Dermis microvascular lymphatic vessel endothelial cell (primary cell): ENCODE measurements at regions not wholly inside any gene's neighbourhood (a gene's known extent, or its start where the extent isn't known, plus 50 kb on each side); places are given as distances from the start of the nearest gene placed in this dataset.
"Not testable (repeated sequence)": the region's sequence is repeated elsewhere in the genome, so short reads cannot be mapped to it uniquely, and the experiment has no call there.

Experiments
- DNase-seq, 2 donors: peaks; one replicate each; pipeline versions ENCODE4 v3.0.0 to v3.0.0-alpha.2; 2010; ENCODE audit warnings: low read depth in 2 of 2

- not testable (repeated sequence) for DNase-seq
These were observed 96.2 kb downstream of the BDH1 start for GRCh38 chr3:197459571-197459970.

DNA sequence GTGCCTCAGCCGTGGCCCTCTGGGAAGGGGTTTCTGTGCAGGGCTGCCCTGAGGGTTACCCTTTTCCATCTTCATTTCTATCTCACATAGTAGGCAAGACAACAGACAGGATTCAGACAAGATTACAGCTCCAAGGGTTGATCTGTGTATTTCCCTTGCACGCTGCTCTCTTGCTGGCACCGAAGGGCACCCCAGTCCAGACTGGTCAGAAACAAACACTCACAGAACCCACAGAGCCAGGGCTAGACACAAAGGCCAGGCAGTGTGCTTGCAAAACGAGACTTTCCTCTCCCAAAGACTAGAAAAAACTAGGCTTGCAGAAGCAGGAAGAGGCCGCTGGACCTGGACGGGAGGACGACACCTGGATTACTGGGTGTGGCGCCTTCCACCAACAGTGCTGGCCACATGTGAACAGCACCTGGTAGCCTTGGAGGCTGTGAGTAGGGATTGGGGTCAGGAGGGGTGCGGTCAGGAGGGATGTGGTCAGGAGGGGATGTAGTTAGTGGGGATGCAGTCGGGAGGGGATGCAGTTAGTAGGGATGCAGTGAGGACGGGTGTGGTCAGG, 96.8 kb downstream of the BDH1 start:
- no peak for DNase-seq

DNA sequence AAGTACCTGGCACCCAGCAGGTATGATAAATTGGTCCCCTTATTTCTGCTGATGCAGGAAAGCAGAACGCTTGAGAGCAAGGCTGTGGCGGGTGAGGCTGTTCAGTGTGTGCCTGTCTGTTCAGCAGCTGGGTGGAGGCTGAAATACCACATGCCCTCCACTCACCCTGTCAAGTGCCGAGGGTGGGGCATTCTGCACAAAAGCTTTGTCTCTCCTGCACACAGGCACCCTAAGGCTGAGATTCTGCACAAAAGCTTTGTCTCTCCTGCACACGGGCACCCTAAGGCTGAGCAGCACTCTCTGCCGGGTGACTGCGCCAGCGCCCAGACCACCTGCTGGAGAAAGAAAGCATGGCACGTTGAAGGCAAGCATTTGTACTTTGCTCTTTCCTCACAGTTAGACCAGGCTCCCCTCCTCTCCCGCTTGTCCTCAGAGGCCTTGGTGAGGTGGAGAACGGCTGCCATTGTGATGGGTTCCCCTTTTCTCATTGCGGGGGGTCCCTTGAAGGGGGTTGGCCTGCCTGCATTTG, 97.5 kb downstream of the BDH1 start:
- DNase-seq = peak in 1 of 2 donors; percentile 28

GRCh38 chr3:197456261-197457091, 99.3 kb downstream of the BDH1 start:
- peak; percentile 30 to 81 for DNase-seq

DNA sequence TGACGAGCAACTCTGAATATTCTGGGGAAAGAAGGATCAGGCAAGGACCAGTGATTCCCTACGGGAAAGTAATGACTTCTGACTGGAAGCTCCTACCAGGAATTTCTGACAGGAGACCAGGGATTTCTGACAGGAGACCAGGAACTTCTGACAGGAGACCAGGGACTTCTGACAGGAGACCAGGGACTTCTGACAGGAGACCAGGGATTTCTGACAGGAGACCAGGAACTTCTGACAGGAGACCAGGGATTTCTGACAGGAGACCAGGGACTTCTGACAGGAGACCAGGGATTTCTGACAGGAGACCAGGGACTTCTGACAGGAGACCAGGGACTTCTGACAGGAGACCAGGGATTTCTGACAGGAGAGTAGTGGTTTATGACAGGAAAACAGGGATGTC, 100.9 kb downstream of the BDH1 start:
- DNase-seq = not testable (repeated sequence)

DNA sequence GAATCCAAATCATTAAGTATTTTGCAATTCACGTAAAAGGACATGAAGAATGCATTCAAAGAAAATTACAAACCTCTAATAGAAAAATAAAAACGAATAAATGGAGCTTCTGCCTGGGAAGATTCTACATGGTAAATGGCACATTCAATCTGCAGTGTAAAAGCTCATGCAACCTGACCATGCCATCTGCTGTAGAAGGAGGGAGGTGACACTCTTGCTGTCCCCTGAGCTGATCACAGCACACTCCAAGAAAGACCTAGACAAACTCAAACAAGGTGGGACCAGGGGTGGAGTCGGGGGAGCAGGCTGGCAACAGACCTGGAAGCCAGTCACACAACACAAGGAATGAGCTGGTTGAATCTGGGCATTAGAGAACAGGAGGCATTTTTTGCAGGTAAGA, 101.8 kb downstream of the BDH1 start:
- DNase-seq = no peak

- no peak for DNase-seq
These were observed 105.0 kb downstream of the BDH1 start for GRCh38 chr3:197450810-197451209.

DNA sequence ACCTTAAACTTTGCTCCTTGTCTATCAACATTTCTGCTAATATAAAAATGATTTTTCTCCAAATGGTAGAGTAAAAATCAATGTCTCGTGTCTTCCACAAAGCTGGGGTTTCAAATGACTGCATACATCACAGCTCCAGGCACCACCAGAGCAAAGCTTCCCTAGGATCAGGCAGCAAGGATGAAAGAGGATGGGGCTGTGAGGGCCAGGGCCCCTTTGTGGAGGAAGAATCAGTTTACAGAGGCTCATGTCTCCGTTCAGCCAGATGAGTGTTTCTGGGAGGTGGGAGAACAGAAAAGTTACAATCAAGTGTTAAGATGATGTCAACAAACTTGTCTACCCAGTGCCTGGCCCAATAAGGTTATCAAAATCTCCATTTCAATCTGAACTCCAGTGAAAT, 105.5 kb downstream of the BDH1 start:
- no peak for DNase-seq

- not testable (repeated sequence) for DNase-seq
These were observed 106.6 kb downstream of the BDH1 start for GRCh38 chr3:197449181-197449580.

DNA sequence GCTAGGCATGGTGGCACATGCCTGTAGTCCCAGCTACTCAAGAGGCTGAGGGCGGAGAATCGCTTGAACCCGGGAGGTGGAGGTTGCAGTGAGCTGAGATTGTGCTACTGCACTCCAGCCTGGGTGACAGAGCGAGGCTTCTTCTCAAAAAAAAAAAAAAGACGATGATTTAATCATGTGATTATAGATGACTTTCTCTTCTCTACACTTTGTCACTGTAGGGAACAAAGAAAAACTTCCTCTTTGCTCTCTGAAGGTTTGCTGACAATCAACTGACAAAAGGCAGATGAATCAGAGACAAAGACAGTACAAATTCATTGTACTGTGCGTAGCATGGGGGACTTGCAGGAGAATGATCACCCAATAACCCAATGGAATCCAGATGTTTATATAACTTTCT, 108.0 kb downstream of the BDH1 start:
- not testable (repeated sequence) for DNase-seq

GRCh38 chr3:197447057-197447456, 108.7 kb downstream of the BDH1 start:
- no peak for DNase-seq

DNA sequence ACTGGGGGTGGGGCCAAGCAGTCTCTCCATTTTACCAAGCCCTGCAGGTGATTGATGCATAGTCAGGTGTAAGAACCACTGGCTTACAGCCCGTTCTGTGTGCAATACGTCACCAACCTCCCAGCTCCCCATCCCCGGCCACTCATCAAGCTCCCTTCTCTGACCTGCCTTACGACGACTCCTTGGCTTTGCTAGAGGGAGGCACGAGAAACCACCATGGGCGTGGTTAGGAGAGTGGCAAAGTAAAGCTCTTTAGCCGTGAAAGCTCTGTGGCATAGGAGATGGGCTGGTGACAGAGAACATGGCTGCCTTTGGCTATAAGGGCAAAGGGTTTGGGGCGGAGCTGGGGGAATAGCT, 109.1 kb downstream of the BDH1 start:
- DNase-seq = no peak

DNA sequence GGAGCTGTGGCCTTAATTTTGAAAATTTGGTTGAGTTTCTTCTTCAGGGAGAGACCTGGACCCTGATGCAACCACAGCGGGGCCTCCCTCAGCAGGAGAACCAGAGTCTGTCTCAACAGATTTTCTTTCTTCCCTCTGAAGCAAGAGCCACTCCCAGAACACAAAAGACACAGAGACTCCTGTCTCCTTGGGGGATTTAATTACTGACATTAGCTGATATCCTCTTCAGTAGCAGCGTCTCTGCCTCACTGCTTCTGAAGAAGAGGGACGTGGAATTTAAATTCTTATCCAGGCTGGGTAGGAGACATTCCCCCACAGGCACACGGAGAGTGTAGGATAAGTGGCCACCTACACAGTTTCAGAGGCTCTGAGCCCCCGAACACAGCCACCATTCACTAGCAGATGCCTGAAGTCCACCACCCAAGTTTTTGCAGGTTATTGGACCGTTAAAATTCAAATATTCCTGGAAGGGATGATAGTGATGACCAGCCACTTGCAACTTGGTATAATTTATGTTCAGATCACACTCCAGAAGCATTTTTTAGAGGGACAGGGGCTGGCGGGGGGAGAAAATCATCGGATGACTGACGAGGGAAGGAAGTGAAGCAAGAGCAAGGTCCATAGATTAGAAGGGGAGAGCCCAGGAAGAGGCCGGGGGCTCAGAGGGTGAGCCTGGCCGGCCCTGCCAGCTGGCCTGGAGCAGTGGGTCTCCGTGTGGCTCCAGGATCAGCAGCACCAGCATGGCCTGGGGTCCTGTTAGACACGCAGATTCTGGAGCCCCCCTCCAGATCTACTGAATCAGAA, 109.7 kb downstream of the BDH1 start:
- DNase-seq = no peak

DNA sequence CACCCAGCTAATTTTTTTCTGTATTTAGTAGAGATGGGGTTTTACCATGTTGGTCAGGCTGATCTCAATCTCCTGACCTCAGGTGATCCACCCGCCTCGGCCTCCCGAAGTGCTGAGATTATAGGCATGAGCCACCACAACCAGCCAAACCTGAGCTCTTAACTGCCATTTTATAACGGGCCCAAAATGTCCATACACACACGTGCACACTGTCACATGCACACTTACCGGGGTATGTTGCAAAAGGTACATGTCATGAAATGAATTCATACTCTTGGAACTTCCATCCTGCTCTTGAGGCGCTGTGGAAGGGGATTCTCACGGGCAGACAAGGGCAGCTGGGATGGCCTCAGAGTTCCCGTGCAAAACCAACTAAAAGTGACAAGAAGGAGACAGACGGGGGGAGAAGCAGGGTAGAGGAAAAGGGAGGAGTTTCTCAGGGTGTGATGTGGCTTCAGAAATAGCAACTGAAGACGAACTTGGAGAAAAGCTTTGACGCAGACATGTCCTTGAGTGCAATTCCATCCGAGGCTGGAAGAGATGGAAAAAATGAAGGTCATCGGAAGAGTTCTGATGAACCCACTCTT, 110.9 kb downstream of the BDH1 start:
- no peak for DNase-seq

GRCh38 chr3:197443506-197443905, 112.3 kb downstream of the BDH1 start:
- no peak for DNase-seq

DNA sequence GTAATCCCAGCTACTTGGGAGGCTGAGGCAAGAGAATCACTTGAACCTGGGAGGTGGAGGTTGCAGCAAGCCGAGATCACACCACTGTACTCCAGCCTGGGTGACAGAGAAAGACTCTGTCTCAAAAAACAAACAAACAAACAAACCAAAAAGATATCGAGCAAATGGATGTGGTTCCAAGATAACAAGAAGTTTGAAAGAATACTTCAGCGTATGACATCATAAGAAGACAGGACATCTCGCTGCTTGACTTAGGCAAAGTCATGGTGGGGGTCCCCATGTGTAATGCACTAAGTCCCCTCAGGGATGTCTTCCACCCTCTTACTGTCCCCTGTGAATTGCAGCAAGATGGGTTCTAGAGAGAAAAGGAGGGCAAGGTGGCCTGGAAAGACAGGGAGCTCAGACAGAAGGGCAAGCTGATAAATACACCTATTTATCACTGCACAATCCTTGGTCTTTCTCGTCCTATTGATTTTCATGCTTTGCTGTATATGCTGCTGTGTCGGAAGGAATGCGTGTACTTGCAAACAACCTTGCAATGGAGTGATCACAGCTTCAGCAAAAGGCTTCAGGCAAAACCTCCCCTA, 115.0 kb downstream of the BDH1 start:
- no peak for DNase-seq

DNA sequence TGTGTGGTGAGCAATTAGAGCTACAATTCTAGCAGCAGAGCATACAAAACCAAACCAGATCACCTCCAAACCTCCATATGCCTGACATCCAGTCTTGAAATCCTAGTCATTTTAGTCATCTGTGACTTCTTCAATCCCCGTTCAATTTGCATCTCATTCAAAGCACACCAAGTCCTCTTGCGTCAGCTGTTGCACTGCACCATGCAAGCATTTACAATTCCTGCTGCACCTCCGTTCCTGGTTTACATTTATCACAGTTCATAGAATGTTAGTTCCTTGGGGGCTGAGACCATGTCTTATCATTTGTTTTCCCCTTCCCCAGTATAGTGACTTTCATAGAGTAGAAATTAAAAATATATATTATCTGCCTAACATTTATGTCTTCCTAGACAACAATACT, 116.9 kb downstream of the BDH1 start:
- DNase-seq = no peak

- no peak for DNase-seq
These were observed 120.3 kb downstream of the BDH1 start for GRCh38 chr3:197435426-197435825.

- no peak for DNase-seq
These were observed 120.9 kb downstream of the BDH1 start for GRCh38 chr3:197434830-197435229.

GRCh38 chr3:197432384-197433127, 123.2 kb downstream of the BDH1 start:
- DNase-seq = no peak
